OCI-M1 (cell line): ENCODE measurements at regions not wholly inside any gene's neighbourhood (a gene's known extent, or its start where the extent isn't known, plus 50 kb on each side); places are given as distances from the start of the nearest gene placed in this dataset.
"Not testable (repeated sequence)": the region's sequence is repeated elsewhere in the genome, so short reads cannot be mapped to it uniquely, and the experiment has no call there.

Source experiments
- DNase-seq: peaks from one replicate; lab custom pipeline; 2025; lab: John Stamatoyannopoulos, UW

DNA sequence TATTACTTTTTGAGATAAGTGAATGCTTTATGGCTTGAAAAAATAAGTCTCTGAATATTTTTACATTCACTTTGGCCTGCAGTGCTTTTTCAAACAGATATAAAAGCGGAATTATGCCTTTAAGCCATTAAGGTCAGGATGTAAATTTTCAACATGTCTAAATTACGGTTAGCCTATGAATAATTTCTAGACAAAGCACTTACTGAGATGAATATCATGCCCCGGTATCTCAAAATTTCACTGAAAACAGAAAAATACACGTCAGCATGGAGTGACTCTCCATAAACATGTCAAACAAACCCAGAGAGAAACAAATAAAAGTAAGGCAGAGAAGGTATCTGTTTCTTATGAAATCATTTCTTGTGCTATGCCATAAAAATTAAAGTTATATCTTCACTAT, 853.9 kb downstream of the KCNT2 start:
- no peak for DNase-seq

DNA sequence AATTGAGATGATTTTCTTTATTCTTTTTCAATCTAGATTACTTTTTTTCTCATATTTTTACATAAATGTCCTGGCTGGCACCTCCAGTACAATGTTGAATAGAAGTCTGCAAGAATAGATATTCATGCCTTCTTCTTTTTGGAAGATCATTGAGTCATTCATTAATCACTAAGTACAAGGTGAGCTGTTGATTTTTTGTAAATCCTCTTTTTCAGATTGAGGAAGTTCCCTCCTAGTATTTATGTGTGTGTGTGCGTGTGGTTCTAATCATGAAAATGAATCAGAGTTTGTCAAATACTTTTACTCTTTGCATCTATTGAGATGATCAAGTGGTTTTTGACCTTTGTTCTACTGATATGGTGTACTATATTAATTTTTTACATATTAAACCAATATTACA, 859.3 kb downstream of the KCNT2 start:
- peak; percentile 21 for DNase-seq

DNA sequence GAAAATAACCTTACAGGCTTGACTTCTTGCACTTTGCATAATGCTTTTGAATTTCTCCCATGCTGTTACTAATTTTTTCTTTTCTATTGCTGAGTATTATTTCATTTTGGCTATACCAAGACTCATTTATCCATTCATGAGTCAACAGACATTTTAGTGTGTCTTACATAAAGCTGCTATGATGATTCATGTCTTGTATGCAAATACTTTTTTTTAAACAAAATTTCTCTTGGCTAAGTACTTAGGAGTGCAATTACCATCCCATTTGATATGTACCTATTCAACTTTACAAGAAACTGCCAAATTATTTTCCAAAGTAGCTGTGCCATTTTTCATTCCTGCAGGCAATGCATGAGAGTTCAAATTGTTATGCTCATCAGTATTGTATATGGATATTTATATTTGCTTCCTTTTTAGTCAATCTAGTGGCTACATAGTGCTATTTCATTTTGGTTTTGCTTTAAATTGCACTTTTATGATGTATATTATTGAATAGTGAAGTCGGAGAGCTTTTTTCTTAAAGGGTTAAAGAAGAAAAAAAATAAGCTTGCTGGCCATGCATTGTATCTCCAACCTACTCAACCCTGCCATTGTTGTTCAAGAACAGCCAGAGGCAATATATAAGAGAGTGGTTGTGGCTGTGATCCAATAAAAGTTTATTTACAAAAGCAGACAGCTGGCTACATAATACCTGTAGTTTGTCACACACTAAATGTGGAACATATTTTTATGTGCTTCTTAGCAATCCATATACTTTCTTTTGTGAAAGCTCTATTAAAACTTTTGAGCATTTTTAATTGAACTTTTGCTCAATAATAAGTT, 862.8 kb downstream of the KCNT2 start:
- DNase-seq = no peak

DNA sequence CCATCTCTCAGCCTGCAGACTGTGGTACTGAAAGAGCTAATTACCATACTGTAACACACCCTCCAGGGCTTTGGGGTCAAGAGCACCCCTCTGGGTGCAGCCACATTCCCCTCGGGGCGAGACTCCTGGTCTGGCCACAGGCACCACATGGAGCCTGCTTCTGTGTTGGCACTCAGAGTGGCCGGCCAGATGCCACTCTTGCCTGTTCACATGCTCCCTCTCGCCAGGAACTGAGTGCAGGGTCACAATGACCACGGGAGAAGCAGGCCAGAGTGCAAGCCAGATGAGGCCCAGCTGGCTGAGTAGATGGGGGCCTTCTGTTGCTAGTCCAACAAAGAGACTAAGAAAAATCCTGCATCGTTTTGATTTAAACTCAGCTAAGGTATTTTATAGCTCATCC, 864.0 kb downstream of the KCNT2 start:
- no peak for DNase-seq

DNA sequence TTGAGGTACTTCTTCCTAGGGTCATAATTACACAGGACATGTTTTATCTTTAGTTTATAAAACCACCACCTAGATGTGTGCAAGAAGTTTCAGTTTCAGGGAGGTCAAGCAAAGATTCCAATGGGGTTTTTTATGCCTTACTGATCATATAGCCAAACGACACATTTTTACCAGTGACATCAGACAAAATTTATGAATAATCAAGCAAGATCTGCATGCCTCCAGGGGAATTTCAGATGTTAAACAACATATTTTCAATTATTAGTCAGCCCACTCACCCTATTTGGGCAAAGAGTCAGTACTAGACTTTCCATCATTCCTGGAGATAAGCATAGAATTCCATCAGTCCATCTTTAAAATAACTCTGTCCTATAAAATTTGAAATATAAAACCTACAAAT, 867.4 kb downstream of the KCNT2 start:
- no peak for DNase-seq

DNA sequence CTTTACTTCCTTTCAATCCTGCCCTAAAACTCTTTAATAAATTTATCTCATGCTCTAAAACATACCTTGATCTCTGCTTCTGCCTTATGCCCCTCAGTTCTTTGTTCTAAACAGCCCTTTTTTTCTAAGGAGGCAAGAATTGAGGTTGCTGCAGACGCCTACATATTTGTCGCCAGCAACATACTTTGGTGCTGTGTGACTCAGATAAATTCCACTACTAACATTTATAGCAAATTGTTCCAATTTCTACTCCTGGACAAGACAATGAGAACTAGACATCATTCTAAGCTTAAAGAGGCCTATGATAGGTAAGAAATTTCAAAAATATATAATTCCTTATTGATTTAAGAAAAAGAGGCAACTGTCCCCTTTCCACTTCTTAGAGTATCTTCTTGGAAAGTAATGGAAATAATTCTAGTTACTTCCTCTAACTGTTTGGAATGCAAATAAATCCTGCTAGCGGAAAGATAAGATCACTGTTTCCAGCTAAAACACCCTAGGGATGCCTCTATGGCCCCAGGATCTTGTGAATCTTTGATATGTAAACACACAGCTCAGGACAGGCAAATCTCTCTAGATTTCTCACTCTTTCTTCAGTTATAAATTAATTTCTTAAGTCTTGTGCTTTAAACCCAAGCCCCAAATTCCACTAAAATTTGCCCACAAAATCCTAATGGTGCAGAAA, 869.1 kb downstream of the KCNT2 start:
- no peak for DNase-seq

DNA sequence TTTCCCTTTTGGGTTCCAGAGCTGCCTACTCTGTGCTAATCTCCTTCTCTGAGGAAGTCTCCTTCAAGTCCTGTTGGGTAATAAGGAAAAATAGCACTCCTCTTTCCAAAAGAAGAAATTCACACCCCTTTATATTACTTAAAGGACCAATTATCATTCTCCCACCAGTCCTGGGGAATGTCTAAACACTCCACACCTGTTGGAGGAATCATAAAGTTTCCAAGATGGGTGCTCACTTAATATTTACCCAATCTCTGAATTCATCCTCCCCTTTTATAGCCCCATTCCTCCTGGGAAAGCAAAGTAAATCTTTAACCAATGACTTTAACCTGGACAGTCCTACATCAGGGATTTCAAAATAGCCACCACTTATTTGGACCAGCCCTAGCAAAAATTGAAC, 873.1 kb downstream of the KCNT2 start:
- DNase-seq = no peak

DNA sequence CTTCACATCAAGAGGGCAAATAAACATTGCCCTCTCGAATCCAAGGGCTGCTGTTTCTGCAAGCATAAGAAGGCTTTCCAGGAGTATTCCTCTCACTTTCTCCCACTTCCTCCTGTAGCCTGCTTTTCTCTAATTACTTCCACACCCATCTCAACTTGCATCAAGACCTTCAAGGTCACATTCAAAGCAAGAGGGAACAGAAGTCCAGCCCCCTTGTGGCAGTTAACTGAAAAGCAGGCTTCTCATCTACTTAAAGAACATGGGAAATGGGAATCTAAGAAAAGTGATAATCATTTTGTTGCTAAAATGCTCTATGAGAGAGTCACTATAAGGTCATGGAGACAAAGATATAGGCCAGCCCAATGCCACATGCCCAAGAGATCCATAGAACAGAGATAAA, 874.4 kb downstream of the KCNT2 start:
- DNase-seq = peak; percentile 72

DNA sequence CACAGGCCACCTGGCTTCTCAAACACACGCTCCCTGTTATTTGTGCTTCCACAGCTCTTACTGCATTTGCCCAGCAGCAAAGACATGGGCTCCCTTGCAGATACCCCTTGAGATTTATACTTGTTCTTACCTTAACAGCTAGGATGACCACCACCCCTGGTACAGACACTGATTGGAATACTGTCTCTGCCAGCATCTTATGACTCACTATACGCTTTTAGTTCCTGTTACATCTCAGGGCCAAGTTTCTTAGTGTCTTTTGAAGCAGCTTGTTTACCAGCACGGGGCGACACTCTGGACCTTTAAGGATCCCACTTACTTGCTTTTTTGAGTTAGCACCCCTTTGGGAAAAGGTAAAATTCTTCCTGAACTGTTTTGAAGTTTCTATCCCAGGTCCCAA, 874.8 kb downstream of the KCNT2 start:
- no peak for DNase-seq

DNA sequence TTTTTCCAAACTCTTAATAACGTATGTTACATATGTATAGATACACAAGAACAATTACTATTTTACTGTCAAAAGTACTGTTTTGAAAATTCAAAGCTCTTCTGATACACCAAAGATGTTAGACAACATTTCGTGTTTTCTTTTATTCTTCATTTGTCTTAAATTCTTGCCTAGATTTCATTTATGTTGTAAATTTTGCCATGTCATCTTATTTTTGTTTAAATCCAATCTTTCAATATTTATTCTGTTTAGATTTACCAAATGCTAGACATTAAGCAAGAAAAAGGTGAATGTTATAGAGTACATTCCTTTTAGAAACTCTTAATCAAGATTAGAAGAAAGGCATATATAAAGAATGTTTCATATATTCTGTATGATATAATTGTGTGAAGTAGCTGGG, 876.9 kb downstream of the KCNT2 start:
- no peak for DNase-seq

DNA sequence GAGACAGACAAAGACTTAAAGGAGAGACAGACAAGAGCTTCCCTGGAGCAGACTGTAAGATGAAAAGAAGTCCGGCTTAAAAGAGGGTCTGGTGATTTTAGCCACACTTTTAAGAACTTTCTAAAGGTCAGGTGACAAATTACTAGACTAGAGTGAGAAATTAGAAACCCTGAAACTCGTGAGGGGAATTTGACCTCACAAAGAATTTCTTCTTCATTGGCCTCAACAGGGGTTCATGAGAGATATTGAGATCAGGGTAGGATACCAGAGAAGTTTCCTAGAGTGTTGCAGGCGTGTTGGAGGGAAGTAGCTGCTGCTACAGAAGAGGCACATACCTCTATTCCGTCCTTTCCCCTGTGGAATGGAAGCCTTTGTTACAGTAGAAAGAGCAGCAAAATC, 884.4 kb downstream of the KCNT2 start:
- DNase-seq = no peak

DNA sequence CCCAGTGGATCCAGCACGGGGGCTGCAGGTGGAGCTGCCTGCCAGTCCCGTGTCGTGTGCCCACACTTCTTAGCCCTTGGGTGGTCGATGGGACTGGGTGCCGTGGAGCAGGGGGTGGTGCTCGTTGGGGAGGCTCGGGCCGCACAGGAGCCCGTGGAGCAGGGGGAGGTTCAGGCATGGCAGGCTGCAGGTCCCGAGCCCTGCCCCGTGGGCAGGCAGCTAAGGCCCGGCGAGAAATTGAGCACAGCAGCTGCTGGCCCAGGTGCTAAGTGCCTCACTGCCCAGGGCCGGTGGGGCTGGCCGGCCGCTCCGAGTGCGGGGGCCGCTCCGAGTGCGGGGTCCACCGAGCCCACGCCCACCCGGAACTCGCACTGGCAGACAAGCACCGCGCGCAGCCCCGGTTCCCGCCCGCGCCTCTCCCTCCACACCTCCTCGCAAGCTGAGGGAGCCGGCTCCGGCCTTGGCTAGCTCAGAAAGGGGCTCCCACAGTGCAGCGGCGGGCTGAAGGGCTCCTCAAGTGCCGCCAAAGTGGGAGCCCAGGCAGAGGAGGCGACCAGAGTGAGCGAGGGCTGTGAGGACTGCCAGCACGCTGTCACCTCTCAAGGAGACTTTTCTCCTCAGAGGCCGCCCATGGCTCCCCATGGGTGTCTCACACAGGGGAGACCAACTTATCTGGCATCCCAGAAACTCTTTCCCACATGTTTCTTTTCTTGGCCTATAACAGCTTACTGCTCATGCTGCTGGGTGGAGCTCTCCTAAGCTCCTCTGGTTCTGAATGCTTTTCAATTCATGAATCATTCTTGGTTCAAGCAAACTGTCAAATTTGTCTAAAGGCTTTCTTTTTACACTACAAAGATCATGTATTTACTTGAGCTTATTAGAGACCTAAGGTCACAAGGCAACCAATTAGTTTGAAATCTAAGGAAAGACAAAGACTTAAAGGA, 885.1 kb downstream of the KCNT2 start:
- not testable (repeated sequence) for DNase-seq

DNA sequence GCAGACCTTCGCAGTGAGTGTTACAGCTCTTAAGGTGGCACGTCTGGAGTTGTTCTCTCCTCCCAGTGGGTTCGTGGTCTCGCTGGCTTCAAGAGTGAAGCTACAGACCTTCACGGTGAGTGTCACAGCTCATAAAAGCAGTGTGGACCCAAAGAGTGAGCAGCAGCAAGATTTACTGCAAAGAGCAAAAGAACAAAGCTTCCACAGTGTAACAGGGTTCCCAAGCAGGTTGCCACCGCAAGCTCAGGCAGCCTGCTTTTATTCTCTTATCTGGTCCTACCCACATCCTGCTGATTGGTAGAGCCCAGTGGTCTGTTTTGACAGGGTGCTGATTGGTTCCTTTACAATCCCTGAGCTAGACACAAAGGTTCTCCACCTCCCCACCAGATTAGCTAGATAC, 886.1 kb downstream of the KCNT2 start:
- DNase-seq = not testable (repeated sequence)

DNA sequence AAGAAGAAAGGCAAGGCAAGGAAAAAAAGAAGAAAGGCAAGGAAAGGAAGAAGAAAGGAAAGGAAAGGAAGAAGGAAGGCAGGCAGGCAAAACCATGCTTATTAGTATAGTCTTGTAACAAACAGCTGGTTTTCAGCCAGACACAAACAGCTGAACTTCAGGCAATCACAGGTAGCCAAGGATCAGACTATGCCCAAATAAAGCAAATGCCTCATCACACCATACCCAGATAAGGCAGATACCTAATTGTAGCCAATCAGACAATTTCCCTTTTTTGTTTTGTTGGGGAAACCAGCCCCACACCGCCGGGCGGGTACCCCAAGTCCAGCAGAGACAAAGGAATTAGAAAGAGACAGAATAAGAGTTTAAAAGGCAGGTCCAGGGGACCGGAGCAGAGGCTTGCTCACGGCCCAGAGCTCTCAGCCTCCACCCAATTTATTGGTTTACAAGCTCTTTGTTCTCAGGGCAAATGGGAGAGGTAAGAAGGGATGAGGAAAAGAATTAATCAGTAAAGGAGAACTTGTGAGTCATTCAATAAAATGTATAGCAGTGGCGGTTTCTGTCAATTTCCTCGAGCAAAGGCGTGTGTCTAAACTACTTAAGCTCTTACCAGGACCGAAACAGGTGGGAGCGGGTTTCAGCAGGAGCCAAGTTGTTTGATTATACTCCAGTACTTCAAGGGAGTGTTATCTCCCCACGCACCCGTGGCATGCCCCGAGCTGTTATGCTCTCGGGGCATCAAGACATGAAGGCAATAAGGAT, 886.8 kb downstream of the KCNT2 start:
- DNase-seq = no peak

DNA sequence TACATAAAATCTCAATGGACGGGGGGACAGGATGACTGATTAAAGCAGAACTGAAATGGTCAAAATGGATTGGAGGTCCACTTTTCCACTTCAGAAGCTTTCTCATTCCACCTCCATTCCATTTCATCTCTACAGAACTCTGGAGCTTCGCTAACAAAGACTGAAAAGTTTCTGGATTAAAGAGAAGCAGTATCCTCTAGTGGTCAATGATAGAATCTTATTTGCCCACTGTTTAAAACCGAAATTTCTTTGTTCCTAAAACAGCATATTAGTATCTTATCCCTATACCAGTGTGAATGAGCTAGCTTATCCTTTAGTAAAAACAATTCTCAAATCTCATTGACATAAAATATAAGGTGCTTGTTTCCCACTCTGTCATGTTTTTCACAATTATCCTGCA, 890.6 kb downstream of the KCNT2 start:
- peak; percentile 82 for DNase-seq

DNA sequence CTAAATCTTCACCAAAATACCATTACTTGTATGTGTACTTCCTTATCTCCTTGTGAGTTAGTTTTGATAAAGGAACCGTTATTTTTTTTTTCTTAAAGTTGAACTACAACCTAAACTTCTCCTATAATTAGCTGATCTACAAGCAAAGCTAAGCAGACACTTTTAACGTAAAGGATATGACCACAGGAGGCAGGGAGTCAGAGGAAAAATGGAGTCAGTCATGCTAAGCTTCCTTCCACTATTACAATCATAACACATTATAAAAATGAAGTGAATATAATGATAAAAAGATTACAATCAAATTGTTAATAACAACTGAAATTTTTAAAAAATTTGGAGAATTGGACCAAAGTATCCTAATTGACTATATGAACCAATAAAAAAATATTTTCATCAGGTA, 892.6 kb downstream of the KCNT2 start:
- peak; percentile 72 for DNase-seq

DNA sequence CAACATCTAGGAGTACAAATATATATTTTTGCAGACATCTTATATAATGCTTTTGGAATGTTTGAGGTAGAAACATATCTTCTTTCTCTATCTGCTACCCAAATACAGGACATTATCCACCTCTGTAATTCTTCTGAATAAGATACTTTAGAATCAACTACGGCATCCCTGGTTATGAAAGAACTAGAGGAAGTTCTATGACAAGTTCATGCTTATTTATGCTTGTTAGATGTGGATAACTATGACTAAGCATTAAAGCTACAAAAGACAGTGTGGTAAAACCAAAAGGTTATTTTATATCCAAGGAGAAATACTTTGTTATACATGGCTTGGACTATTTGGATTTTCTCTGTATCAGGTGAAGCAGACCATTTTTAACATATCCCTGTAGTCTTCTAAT, 894.0 kb downstream of the KCNT2 start:
- peak; percentile 67 for DNase-seq

DNA sequence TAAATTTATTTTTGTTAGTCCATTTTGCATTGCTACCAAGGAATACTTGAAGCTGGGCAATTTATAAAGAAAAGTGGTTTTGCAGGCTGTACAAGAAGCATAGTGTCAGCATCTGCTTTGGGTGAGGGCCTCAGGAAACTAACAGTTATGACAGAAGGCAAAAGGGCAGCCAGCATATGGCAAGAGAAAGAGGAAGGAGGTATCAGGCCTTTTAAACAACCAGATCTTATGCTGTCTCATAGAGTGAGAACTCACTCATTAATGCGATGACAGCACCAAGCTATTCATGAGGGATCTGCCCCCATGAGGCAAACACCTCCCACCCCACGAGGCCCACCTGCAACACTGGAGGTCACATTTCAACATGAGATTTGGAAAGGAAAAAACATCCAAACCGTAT, 898.4 kb downstream of the KCNT2 start:
- DNase-seq = peak; percentile 35

DNA sequence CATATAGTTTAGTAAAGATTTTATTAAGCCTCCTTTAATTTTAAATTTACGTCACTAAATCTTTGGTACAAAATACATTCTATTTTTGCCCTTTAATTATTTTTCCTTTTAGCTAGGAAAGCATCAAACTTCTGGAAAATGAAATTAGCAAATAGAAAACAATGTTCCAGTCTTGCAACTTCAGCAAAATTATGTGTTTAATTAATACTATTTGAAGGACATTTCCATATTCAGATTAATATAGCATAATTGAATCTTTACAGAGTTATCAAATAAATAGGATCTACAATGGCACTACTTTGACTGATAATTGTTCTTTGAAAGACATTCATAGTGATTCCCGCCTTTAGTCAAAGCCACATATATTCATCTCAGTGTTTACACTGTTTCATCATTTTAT, 904.2 kb downstream of the KCNT2 start:
- no peak for DNase-seq

DNA sequence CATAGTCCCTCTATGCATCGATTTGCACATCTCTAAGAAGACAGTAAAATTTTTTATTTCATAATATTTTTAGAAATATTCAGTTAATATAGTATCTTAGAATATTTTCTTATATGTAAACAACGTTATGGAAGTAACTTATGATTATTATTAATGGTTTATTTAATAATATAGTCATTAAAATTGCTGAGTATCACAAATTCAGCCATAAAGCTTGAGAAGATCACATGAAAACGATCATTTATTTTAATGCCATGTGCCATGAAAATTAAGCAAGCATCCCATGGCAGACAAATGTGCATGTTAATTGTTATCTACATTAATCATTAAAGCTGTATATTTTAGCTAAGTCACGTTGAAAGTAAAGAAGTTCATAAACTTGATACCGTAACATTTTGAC, 907.1 kb downstream of the KCNT2 start:
- no peak for DNase-seq

DNA sequence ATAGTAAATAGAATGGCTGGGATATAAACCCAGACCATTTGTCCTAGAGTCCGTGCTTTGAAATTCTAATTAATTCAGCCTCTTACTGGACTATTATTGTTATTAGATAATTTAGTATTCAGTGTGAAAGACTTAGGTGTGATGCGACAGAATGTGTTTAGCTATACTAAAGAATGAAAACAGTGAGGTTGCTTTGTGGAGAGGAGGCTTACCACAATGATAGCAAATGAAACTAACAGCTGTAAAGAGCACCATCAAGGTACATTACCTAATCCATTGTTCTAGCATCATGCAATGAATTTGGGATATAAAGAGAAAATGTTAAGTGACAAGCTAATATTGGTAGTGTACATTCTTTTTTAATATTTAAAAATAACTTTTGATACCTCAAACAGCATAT, 911.1 kb downstream of the KCNT2 start:
- no peak for DNase-seq

DNA sequence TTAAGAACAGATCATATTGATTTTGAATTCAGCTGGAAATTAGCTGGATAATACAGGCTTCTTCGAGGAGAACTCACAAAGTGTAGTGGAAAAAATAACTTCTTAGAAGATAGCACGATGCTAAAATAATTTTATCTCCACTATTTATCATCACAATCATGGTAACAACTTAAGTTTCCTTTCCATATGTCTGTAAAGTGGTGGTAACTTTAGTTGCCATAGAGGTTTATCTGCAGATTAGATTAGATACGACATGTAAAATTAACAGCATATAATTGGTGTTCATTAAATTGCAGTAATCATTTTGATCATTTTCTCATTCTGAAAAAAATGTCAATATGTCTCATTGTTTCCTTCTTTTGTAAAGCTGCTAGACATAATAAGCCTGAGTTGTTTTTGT, 921.5 kb downstream of the KCNT2 start:
- DNase-seq = no peak
